ENCODE measurements at regions not wholly inside any gene's neighbourhood (a gene's known extent, or its start where the extent isn't known, plus 50 kb on each side); places are given as distances from the start of the nearest gene placed in this dataset.

- no peak for TF ChIP-seq POLR2A (IDR thresholded peaks at IDR 0.05)
- no peak for TF ChIP-seq CTCF (IDR thresholded peaks at IDR 0.05)
- TF ChIP-seq EP300 (IDR thresholded peaks at IDR 0.05; ENCODE audit: low read depth), result no peak
Measured at GRCh38 chr20:52035498-52035897, 156.1 kb downstream of the ZFP64 start.

Measured in transverse colon (tissue), 3 donors.